ENCODE measurements at regions not wholly inside any gene's neighbourhood (a gene's known extent, or its start where the extent isn't known, plus 50 kb on each side); places are given as distances from the start of the nearest gene placed in this dataset.

DNA sequence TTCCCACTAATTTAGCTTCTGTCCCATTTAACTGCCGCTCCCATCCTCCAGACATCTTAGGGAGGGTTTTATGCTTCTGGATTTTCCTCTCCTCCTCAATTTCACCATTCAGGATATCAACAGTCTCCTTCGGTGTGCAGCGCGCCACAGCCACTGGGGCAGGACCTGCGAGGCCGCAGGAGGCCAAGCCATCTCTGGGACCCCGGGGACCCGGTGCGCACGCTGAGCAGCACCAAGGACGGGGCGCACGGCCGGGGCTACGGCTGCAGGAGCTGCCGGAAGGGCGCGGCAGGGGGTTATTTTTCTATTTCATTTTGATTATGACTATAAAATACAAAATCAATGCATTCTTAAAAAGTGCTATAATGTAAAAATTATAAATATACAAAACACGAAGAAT, 1238.4 kb upstream of the NCAM2 start:
- TF ChIP-seq CTCF (conservative IDR thresholded peaks at IDR 0.05 in 1 of 2, IDR thresholded peaks at IDR 0.05 in 1 of 2; ENCODE audit: extremely low read depth in 1 of 2, insufficient read depth in 1 of 2, low read depth in 1 of 2, low read length in 2 of 2) = no peak
- no peak for TF ChIP-seq EZH2 (IDR thresholded peaks at IDR 0.05; ENCODE audit: borderline replicate concordance, low read length)

All from mammary epithelial cell (primary cell).